HCT116 (cell line): ENCODE measurements at regions not wholly inside any gene's neighbourhood (a gene's known extent, or its start where the extent isn't known, plus 50 kb on each side); places are given as distances from the start of the nearest gene placed in this dataset.

Experiments
- ATAC-seq: fragments of 200-7000 bp; cut with Tn5 transposase; 2 replicates; pipeline ENCODE4 v1.9.1; 2020; ENCODE audit warnings: mild to moderate bottlenecking, moderate library complexity
- BruUV-seq: library from RNA; stranded (reverse); fragments of 400-500 nt; replicated peaks from 2 replicates; lab custom pipeline; 2021; lab: Mats Ljungman, UMichigan
- CTCF ChIA-PET: fragments of 300-600 bp; sonication (Branson Sonifier 250); formaldehyde crosslinking; loops from one replicate; lab custom pipeline; 2021; ENCODE audit warnings: antibody characterized with exemption; lab: Charles Lee
- POLR2A ChIA-PET: fragments of 300-600, 350-600 bp; sonication (Branson Sonifier 250); formaldehyde crosslinking; loops from one replicate; lab custom pipeline; 2021; ENCODE audit warnings: antibody characterized with exemption; lab: Charles Lee
- RAD21 ChIA-PET, 2 experiments: fragments of 300-600 bp; sonication (Branson Sonifier 250); formaldehyde crosslinking; loops; one replicate each; lab custom pipeline; 2023; ENCODE audit warnings: low total read pairs in 2 of 2; ENCODE audit not compliant: uncharacterized antibody in 2 of 2, unreplicated experiment in 2 of 2, low non-redundant PET in 1 of 2; lab: Charles Lee
- DNase-seq: peaks from one replicate; pipeline ENCODE4 v3.0.0-alpha.2; 2010; ENCODE audit warnings: low read depth, low spot score
- H2AFZ ChIP-seq: fragments of 200-600 bp; shearing (Covaris generic), sonication (generic); 2 replicates; pipeline ENCODE4 v1.6.1; 2017; ENCODE audit warnings: low read depth, mixed run types, mixed read lengths, antibody characterized with exemption, low read length; ENCODE audit not compliant: poor library complexity, severe bottlenecking
- H3K27ac ChIP-seq: 2 replicates; pipeline ENCODE4 v1.5.1; 2012; ENCODE audit warnings: low read depth, low read length
- H3K27me3 ChIP-seq: fragments of 200-600 bp; sonication (generic); 2 replicates; pipeline ENCODE4 v1.6.1; 2016; ENCODE audit warnings: mixed run types, low read length, mixed read lengths; ENCODE audit not compliant: insufficient read depth
- H3K36me3 ChIP-seq, 2 experiments: fragments of 200-500 bp in 1 of 2; fragments of 200-600 bp in 1 of 2; sonication (Bioruptor generic) in 1 of 2; sonication (generic) in 1 of 2; 2 replicates each; pipeline versions ENCODE4 v1.5.1 to v1.6.1; 2014 to 2016; ENCODE audit warnings: low read length in 2 of 2, inconsistent platforms in 1 of 2, mixed read lengths in 1 of 2, mixed run types in 1 of 2; ENCODE audit not compliant: insufficient read depth in 2 of 2, control insufficient read depth in 1 of 2
- H3K4me1 ChIP-seq, 2 experiments: fragments of 200-600 bp in 1 of 2; sonication (generic) in 1 of 2; 2 replicates each; pipeline versions ENCODE4 v1.5.1 to v1.6.1; 2012 to 2017; ENCODE audit warnings: low read length in 2 of 2, inconsistent platforms in 1 of 2, mild to moderate bottlenecking in 1 of 2, mixed read lengths in 1 of 2, mixed run types in 1 of 2, moderate library complexity in 1 of 2; ENCODE audit not compliant: insufficient read depth in 2 of 2, control insufficient read depth in 1 of 2
- H3K4me2 ChIP-seq: fragments of 200-600 bp; sonication (generic); 2 replicates; pipeline ENCODE4 v1.6.1; 2017; ENCODE audit warnings: mixed run types, low read length, mixed read lengths
- H3K4me3 ChIP-seq, 2 experiments: fragments of 200-600 bp in 1 of 2; sonication (generic) in 1 of 2; replicated peaks in 1 of 2; 2 replicates each; pipeline ENCODE4 v1.5.1; 2011 to 2016; ENCODE audit warnings: low read length in 2 of 2, control low read depth in 1 of 2, low read depth in 1 of 2, mild to moderate bottlenecking in 1 of 2, mixed read lengths in 1 of 2, mixed run types in 1 of 2
- H3K79me2 ChIP-seq: fragments of 200-600 bp; sonication (generic); 2 replicates; pipeline ENCODE4 v1.6.1; 2017; ENCODE audit warnings: mild to moderate bottlenecking, mixed run types, low read length, moderate library complexity, mixed read lengths; ENCODE audit not compliant: insufficient read depth
- H3K9ac ChIP-seq: fragments of 200-600 bp; sonication (generic); 2 replicates; pipeline ENCODE4 v1.6.1; 2016; ENCODE audit warnings: low read length, mixed read lengths
- H3K9me2 ChIP-seq: fragments of 200-600 bp; sonication (generic), shearing (Covaris generic); 2 replicates; pipeline ENCODE4 v1.6.1; 2017; ENCODE audit warnings: mixed run types, mild to moderate bottlenecking, moderate library complexity; ENCODE audit not compliant: insufficient read depth
- H3K9me3 ChIP-seq, 2 experiments: fragments of 200-500 bp in 1 of 2; fragments of 200-600 bp in 1 of 2; sonication (Bioruptor generic) in 1 of 2; sonication (generic) in 1 of 2; 2 replicates each; pipeline ENCODE4 v1.6.1; 2014 to 2017; ENCODE audit warnings: low read length in 2 of 2, mixed read lengths in 2 of 2, inconsistent platforms in 1 of 2, low read depth in 1 of 2, mild to moderate bottlenecking in 1 of 2, mixed run types in 1 of 2, moderate library complexity in 1 of 2; ENCODE audit not compliant: control insufficient read depth in 1 of 2, insufficient read depth in 1 of 2
- H4K20me1 ChIP-seq: fragments of 200-600 bp; sonication (generic), shearing (Covaris generic); 2 replicates; pipeline ENCODE4 v1.6.1; 2017; ENCODE audit warnings: mixed run types, mild to moderate bottlenecking, moderate library complexity; ENCODE audit not compliant: insufficient read depth
- CEBPB ChIP-seq: IDR thresholded peaks from 2 replicates; pipeline ENCODE4 v1.6.1; 2012; ENCODE audit warnings: low read depth
- EGR1 ChIP-seq: IDR thresholded peaks from 2 replicates; pipeline ENCODE4 v1.6.1; 2012; ENCODE audit warnings: low read depth
- ELF1 ChIP-seq: IDR thresholded peaks from 2 replicates; pipeline ENCODE4 v1.6.1; 2012; ENCODE audit warnings: low read depth, borderline replicate concordance
- EZH2 ChIP-seq: fragments of 200-600 bp; sonication (generic); IDR thresholded peaks from 2 replicates; pipeline ENCODE4 v1.6.1; 2017; ENCODE audit warnings: antibody characterized with exemption, mixed run types
- EZH2phosphoT487 ChIP-seq: fragments of 200-600 bp; IDR thresholded peaks from 2 replicates; pipeline ENCODE4 v1.6.1; 2018; ENCODE audit warnings: antibody characterized with exemption, borderline replicate concordance
- FOSL1 ChIP-seq: IDR thresholded peaks from 2 replicates; pipeline ENCODE4 v1.6.1; 2012; ENCODE audit warnings: low read depth
- POLR2A ChIP-seq: IDR thresholded peaks from 2 replicates; pipeline ENCODE4 v1.7.0; 2011; ENCODE audit warnings: borderline replicate concordance; ENCODE audit not compliant: insufficient read depth, insufficient read length; ENCODE audit errors: extremely low read depth
- POLR2AphosphoS5 ChIP-seq: IDR thresholded peaks from 2 replicates; pipeline ENCODE4 v1.6.1; 2011; ENCODE audit warnings: mild to moderate bottlenecking, low read depth, low read length, moderate library complexity
- RAD21 ChIP-seq: IDR thresholded peaks from 2 replicates; pipeline ENCODE4 v1.6.1; 2012; ENCODE audit warnings: low read depth, mild to moderate bottlenecking
- SIN3A ChIP-seq: IDR thresholded peaks from 2 replicates; pipeline ENCODE4 v1.6.1; 2012; ENCODE audit warnings: low read depth
- SP1 ChIP-seq: IDR thresholded peaks from 2 replicates; pipeline ENCODE4 v1.6.1; 2012; ENCODE audit warnings: low read depth
- SRF ChIP-seq: IDR thresholded peaks from 2 replicates; pipeline ENCODE4 v1.6.1; 2012; ENCODE audit warnings: low read depth
- TCF7L2 ChIP-seq: IDR thresholded peaks from 2 replicates; pipeline ENCODE4 v1.7.0; 2011; ENCODE audit warnings: borderline replicate concordance, inconsistent platforms; ENCODE audit not compliant: insufficient read depth, insufficient read length; ENCODE audit errors: extremely low read depth
- ZFX ChIP-seq: fragments of 450-650 bp; IDR thresholded peaks from 2 replicates; pipeline ENCODE4 v1.6.1; 2017
- ZNF274 ChIP-seq: fragments of 200-500 bp; sonication (Bioruptor generic); IDR thresholded peaks from 2 replicates; pipeline ENCODE4 v1.6.1; 2014; ENCODE audit warnings: mild to moderate bottlenecking, low read depth, low read length, inconsistent platforms
- intact Hi-C: fragments of 100-400 bp; cut with micrococcal nuclease; formaldehyde crosslinking; loops from 2 replicates; pipeline ENCODE4 v1.10.0; 2022
- TF ChIP-seq, protein P1 (sequence below), 3 experiments: fragments of 200-600 bp in 1 of 3; sonication (generic) in 1 of 3; IDR thresholded peaks in 2 of 3; conservative IDR thresholded peaks in 1 of 3; 2 replicates each; pipeline ENCODE4 v1.5.1; 2012 to 2017; ENCODE audit warnings: low read depth in 2 of 3, low read length in 2 of 3, antibody characterized with exemption in 1 of 3, borderline replicate concordance in 1 of 3, control low read depth in 1 of 3, mild to moderate bottlenecking in 1 of 3, mixed read lengths in 1 of 3, mixed run types in 1 of 3, moderate library complexity in 1 of 3; ENCODE audit not compliant: insufficient read depth in 1 of 3
- TF ChIP-seq, protein P2 (sequence below): IDR thresholded peaks from 2 replicates; pipeline ENCODE4 v1.6.1; 2011; ENCODE audit warnings: mild to moderate bottlenecking, low read length, moderate library complexity; ENCODE audit not compliant: insufficient replicate concordance; ENCODE audit errors: extremely low read depth
- TF ChIP-seq, protein P3 (sequence below): IDR thresholded peaks from 2 replicates; pipeline ENCODE4 v1.6.1; 2012
- TF ChIP-seq, protein P4 (sequence below): IDR thresholded peaks from 2 replicates; pipeline ENCODE4 v1.6.1; 2012; ENCODE audit warnings: low read depth
- TF ChIP-seq, protein P5 (sequence below): IDR thresholded peaks from 2 replicates; pipeline ENCODE4 v1.6.1; 2012

DNA sequence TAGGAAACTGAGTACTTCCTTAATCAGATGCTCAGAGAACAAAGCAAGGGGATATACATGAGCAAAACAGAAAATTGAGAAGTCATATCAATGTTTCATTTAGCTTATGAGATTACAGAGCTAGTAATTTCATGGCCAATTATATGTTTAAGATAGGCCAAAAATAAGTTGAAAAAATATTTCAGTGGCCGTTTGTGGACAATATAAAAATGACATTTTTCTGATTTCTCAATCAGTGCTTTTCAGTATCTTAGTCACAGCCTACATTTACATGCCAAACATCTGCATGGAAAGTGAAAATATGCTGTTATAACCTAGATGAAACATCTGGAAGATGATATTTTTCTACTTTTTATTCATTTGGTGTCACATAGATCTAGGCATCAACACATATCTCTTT lies 192.5 kb downstream of the HLX start (continued):
- TF ChIP-seq, protein P1, sequence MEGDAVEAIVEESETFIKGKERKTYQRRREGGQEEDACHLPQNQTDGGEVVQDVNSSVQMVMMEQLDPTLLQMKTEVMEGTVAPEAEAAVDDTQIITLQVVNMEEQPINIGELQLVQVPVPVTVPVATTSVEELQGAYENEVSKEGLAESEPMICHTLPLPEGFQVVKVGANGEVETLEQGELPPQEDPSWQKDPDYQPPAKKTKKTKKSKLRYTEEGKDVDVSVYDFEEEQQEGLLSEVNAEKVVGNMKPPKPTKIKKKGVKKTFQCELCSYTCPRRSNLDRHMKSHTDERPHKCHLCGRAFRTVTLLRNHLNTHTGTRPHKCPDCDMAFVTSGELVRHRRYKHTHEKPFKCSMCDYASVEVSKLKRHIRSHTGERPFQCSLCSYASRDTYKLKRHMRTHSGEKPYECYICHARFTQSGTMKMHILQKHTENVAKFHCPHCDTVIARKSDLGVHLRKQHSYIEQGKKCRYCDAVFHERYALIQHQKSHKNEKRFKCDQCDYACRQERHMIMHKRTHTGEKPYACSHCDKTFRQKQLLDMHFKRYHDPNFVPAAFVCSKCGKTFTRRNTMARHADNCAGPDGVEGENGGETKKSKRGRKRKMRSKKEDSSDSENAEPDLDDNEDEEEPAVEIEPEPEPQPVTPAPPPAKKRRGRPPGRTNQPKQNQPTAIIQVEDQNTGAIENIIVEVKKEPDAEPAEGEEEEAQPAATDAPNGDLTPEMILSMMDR (IDR thresholded peaks at IDR 0.05 in 2 of 3, conservative IDR thresholded peaks at IDR 0.05 in 1 of 3; ENCODE audit: borderline replicate concordance in 1 of 3, insufficient read depth in 1 of 3, low read depth in 2 of 3, low read length in 2 of 3) = no peak
- no peak for TF ChIP-seq ELF1
- no peak for TF ChIP-seq ZNF274
- no peak for TF ChIP-seq FOSL1
- TF ChIP-seq ZFX = no peak
- no peak for TF ChIP-seq EZH2
- TF ChIP-seq SRF = no peak
- no peak for TF ChIP-seq EZH2phosphoT487
- TF ChIP-seq CEBPB = no peak
- TF ChIP-seq, protein P2, sequence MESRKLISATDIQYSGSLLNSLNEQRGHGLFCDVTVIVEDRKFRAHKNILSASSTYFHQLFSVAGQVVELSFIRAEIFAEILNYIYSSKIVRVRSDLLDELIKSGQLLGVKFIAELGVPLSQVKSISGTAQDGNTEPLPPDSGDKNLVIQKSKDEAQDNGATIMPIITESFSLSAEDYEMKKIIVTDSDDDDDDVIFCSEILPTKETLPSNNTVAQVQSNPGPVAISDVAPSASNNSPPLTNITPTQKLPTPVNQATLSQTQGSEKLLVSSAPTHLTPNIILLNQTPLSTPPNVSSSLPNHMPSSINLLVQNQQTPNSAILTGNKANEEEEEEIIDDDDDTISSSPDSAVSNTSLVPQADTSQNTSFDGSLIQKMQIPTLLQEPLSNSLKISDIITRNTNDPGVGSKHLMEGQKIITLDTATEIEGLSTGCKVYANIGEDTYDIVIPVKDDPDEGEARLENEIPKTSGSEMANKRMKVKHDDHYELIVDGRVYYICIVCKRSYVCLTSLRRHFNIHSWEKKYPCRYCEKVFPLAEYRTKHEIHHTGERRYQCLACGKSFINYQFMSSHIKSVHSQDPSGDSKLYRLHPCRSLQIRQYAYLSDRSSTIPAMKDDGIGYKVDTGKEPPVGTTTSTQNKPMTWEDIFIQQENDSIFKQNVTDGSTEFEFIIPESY = no peak
- TF ChIP-seq SIN3A = no peak
- no peak for TF ChIP-seq POLR2AphosphoS5

DNA sequence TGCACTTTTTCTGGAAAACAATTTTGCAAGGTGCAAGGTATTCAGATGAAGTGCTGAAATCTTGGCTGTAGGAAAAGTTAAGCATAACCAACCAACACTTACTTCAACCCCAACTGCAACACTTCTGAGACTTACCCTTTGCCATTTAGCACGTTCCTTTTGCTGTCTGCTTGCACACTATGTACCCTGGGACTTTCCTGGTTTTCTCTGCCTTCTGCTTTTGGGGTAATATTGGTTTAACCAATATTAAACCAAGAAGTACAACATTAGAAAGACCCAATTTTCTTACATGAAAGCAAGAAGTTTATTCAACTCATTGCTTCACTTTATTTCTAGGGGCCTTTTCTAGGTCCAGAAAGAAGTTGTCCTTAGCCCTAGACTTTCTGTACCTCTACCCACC lies 193.0 kb downstream of the HLX start:
- Histone ChIP-seq H3K9me2 (no peaks in the 10 kb centered on the region), H3K4me1 (no peaks in the 10 kb centered on the region), H3K4me2 (no peak overlapping the region), H3K9me3 (no peaks in the 10 kb centered on the region), H2AFZ (no peak overlapping the region), H3K79me2 (no peaks in the 10 kb centered on the region), H3K36me3 (no peaks in the 10 kb centered on the region), H3K4me3 (no peak overlapping the region), H3K27ac (no peak overlapping the region), H3K27me3 (no peaks in the 10 kb centered on the region), H3K9ac (no peak overlapping the region), H4K20me1 (no peaks in the 10 kb centered on the region)
- no peak for DNase-seq
- RAD21 ChIA-PET = no interaction called here
- BruUV-seq = no TSS peak
- CTCF ChIA-PET = no interaction called here
- POLR2A ChIA-PET = no interaction called here
- no peak for ATAC-seq
- intact Hi-C loops = no loop called here
- no peak for TF ChIP-seq POLR2AphosphoS5
- TF ChIP-seq TCF7L2 = no peak
- TF ChIP-seq EZH2 = no peak
- no peak for TF ChIP-seq POLR2A
- TF ChIP-seq, protein P3, sequence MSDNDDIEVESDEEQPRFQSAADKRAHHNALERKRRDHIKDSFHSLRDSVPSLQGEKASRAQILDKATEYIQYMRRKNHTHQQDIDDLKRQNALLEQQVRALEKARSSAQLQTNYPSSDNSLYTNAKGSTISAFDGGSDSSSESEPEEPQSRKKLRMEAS = no peak
- TF ChIP-seq SP1 = no peak
- TF ChIP-seq EZH2phosphoT487 = no peak
- TF ChIP-seq RAD21 = no peak
- TF ChIP-seq, protein P4, sequence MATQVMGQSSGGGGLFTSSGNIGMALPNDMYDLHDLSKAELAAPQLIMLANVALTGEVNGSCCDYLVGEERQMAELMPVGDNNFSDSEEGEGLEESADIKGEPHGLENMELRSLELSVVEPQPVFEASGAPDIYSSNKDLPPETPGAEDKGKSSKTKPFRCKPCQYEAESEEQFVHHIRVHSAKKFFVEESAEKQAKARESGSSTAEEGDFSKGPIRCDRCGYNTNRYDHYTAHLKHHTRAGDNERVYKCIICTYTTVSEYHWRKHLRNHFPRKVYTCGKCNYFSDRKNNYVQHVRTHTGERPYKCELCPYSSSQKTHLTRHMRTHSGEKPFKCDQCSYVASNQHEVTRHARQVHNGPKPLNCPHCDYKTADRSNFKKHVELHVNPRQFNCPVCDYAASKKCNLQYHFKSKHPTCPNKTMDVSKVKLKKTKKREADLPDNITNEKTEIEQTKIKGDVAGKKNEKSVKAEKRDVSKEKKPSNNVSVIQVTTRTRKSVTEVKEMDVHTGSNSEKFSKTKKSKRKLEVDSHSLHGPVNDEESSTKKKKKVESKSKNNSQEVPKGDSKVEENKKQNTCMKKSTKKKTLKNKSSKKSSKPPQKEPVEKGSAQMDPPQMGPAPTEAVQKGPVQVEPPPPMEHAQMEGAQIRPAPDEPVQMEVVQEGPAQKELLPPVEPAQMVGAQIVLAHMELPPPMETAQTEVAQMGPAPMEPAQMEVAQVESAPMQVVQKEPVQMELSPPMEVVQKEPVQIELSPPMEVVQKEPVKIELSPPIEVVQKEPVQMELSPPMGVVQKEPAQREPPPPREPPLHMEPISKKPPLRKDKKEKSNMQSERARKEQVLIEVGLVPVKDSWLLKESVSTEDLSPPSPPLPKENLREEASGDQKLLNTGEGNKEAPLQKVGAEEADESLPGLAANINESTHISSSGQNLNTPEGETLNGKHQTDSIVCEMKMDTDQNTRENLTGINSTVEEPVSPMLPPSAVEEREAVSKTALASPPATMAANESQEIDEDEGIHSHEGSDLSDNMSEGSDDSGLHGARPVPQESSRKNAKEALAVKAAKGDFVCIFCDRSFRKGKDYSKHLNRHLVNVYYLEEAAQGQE = no peak
- no peak for TF ChIP-seq EGR1
- TF ChIP-seq, protein P5, sequence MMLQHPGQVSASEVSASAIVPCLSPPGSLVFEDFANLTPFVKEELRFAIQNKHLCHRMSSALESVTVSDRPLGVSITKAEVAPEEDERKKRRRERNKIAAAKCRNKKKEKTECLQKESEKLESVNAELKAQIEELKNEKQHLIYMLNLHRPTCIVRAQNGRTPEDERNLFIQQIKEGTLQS = no peak
- TF ChIP-seq CEBPB = no peak
